Naive thymus-derived CD8-positive, alpha-beta T cell (primary cell): ENCODE measurements at regions not wholly inside any gene's neighbourhood (a gene's known extent, or its start where the extent isn't known, plus 50 kb on each side); places are given as distances from the start of the nearest gene placed in this dataset.

Experiments used
- ATAC-seq, 2 donors: fragments of 150-1000 bp; cut with Tn5 transposase in 1 of 2; sonication (Bioruptor Pico), chemical (Tn5 transposase) in 1 of 2; 1 replicate in 1 of 2; 2 replicates in 1 of 2; pipeline ENCODE4 v1.10.0; 2021; ENCODE audit warnings: mild to moderate bottlenecking in 2 of 2, moderate library complexity in 2 of 2
- POLR2A ChIA-PET: fragments of 350-600 bp; sonication (Branson Sonifier 250); formaldehyde crosslinking; loops from one replicate; lab custom pipeline; 2021; ENCODE audit warnings: antibody characterized with exemption; lab: Charles Lee
- DNase-seq, 10 donors: peaks; one replicate each; pipeline versions ENCODE4 v3.0.0 to v3.0.0-alpha.2; 2020 to 2022
- H3K27ac Mint-ChIP-seq, 10 donors: one replicate each; pipeline ENCODE4 v1.8.0; 2020 to 2022; ENCODE audit warnings: mild to moderate bottlenecking in 10 of 10, mixed read lengths in 10 of 10, moderate library complexity in 4 of 10, inconsistent platforms in 1 of 10
- H3K27me3 Mint-ChIP-seq, 5 donors: one replicate each; pipeline ENCODE4 v1.8.0; 2021 to 2022; ENCODE audit warnings: mixed read lengths in 5 of 5
- H3K36me3 Mint-ChIP-seq, 3 donors: one replicate each; pipeline ENCODE4 v1.8.0; 2020 to 2022; ENCODE audit warnings: mixed read lengths in 3 of 3, mild to moderate bottlenecking in 2 of 3, inconsistent platforms in 1 of 3
- H3K4me1 Mint-ChIP-seq, 4 donors: one replicate each; pipeline ENCODE4 v1.8.0; 2021 to 2022; ENCODE audit warnings: mixed read lengths in 4 of 4
- H3K4me3 Mint-ChIP-seq, 10 donors: one replicate each; pipeline ENCODE4 v1.8.0; 2020 to 2022; ENCODE audit warnings: mild to moderate bottlenecking in 10 of 10, mixed read lengths in 10 of 10, moderate library complexity in 6 of 10, inconsistent platforms in 1 of 10
- H3K9me3 Mint-ChIP-seq, 9 donors: one replicate each; pipeline ENCODE4 v1.8.0; 2020 to 2022; ENCODE audit warnings: mixed read lengths in 9 of 9, mild to moderate bottlenecking in 3 of 9, inconsistent platforms in 1 of 9, moderate library complexity in 1 of 9

DNA sequence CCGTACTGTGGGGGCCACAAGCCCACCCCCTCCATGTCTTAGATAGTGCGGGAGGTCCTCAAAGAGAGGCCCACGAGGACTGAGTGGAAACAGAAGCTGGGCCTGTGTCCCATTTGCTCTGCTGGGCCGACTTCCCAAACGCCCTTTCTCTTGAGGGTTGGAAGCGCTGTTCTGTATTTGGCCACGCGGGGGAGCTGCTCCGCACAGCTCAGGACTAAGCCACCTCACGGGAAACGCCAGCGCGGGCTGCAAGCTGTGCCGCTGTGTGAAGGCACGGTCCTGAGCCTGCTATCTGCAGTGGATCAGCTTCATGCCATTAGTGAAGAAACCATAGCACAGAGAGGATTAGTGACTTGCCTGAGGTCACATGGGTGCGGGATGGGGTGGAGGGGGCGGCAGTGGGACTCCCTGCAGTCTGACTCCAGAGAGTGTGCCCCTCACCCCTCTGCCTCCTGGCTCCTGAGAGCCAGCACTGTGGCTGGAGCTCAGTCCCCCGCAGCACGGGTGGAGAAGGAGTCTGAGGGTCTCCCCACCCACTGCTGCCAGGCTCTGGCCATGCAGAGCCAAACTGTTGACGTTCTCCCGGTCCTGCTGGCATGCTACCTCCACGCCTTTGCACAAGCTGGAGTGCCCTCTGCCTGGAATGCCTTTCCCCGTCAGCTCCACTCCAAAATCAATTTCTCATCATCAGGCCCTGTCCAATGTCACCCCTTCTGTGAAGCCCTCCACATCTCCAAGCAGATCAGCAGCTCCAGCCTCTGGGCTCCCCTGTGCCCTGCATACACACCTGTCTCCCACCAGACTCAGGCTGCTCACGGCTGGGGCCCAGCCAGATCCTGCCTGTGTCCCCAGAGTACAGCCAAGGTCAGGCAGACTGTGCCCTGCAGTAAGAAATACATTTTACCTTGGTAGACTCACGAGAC, 51.5 kb upstream of the LRRC32 start:
- H3K9me3 Mint-ChIP-seq, result no peaks in the 10 kb centered on the region
- POLR2A ChIA-PET, result no interaction called here
- H3K4me3 Mint-ChIP-seq, result peak overlapping the region in 5 of 10 donors; percentile 5 to 72 (median 28)
- DNase-seq (peak; percentile 35 to 83 (median 62)), ATAC-seq (peak; percentile 95 to 99)
- H3K4me1 Mint-ChIP-seq, result peaks cover 6 to 8% (median 8%) of the 10 kb centered on the region in 4 donors
- H3K36me3 Mint-ChIP-seq, result no peaks in the 10 kb centered on the region
- peak overlapping the region in 2 of 10 donors; percentile 18 to 39 for H3K27ac Mint-ChIP-seq
- H3K27me3 Mint-ChIP-seq, result peaks cover 5 to 26% (median 20%) of the 10 kb centered on the region in 5 donors

DNA sequence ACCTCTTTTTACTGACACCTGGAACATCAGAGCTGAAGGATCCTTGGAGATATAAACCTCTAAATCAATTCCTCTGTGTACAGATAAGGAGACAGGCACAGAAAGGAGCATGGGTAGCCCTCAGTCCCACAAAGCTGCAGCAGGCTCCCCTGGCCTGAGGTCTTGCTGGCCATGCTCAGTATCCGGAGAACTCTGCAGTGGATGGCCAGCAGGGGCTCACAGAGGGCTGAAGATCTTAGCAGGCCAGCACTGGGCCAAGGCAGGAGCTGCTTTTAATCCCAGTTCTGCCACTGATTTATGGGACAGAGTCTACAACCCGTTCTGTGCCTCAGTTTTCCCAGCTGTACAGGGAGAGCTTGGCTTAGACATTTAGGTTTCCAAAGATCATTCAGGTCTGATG, 52.6 kb upstream of the LRRC32 start:
- no peak for ATAC-seq
- POLR2A ChIA-PET, result no interaction called here
- no peak for DNase-seq
- Mint-ChIP-seq H3K36me3 (no peaks in the 10 kb centered on the region), H3K9me3 (no peaks in the 10 kb centered on the region), H3K4me3 (no peak overlapping the region), H3K27me3 (peaks cover 5 to 28% (median 20%) of the 10 kb centered on the region in 5 donors), H3K4me1 (peaks cover 6 to 8% (median 8%) of the 10 kb centered on the region in 4 donors), H3K27ac (peak overlapping the region in 1 of 10 donors; percentile 39)

GRCh38 chr11:76723548-76723947, 53.0 kb upstream of the LRRC32 start:
- no peaks in the 10 kb centered on the region for H3K9me3 Mint-ChIP-seq
- peaks cover 5 to 28% (median 20%) of the 10 kb centered on the region in 5 donors for H3K27me3 Mint-ChIP-seq
- POLR2A ChIA-PET, result no interaction called here
- ATAC-seq (no peak), DNase-seq (no peak)
- H3K4me1 Mint-ChIP-seq, result peaks cover 6 to 8% (median 8%) of the 10 kb centered on the region in 4 donors
- no peaks in the 10 kb centered on the region for H3K36me3 Mint-ChIP-seq
- H3K27ac Mint-ChIP-seq, result no peak overlapping the region
- no peak overlapping the region for H3K4me3 Mint-ChIP-seq

DNA sequence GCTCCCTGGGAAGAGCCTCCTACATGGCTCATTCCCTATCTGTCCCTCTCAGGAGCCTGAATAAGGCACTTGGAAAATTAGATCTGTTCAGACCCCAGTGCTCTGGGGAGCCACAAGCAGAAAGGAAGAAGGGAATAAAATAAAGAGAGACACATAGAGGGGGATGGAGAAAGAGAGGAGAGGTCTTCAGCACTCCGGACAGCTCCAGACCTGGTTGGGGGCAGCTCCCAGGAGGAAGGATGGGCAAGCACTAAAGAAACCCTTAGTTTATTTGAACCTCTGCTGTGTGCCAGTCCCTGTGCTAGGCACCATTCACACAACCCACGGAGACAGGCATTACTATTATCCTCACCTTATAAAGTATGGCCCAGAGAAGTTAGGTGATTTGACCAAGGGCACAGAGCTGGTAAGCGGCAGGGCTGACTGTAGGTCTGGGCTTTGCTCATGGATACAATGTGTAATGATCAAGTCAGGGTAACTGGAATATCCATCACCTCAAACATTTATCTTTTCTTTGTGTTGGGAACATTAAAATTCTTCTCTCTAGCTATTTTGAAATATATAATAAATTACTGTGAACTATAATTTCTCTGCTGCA, 53.7 kb upstream of the LRRC32 start:
- H3K4me3 Mint-ChIP-seq, result no peak overlapping the region
- no peak for ATAC-seq
- H3K36me3 Mint-ChIP-seq, result no peaks in the 10 kb centered on the region
- H3K9me3 Mint-ChIP-seq, result no peaks in the 10 kb centered on the region
- no peak overlapping the region for H3K27ac Mint-ChIP-seq
- DNase-seq, result no peak
- peaks cover 5 to 28% (median 21%) of the 10 kb centered on the region in 5 donors for H3K27me3 Mint-ChIP-seq
- POLR2A ChIA-PET, result no interaction called here
- peaks cover 6 to 8% (median 8%) of the 10 kb centered on the region in 4 donors for H3K4me1 Mint-ChIP-seq

GRCh38 chr11:76728227-76728626, 54.9 kb upstream of the TSKU start:
- Mint-ChIP-seq H3K9me3 (no peaks in the 10 kb centered on the region), H3K4me1 (no peaks in the 10 kb centered on the region), H3K27ac (no peak overlapping the region), H3K27me3 (peaks cover 0 to 21% (median 14%) of the 10 kb centered on the region in 5 donors), H3K4me3 (no peak overlapping the region), H3K36me3 (no peaks in the 10 kb centered on the region)
- no peak for ATAC-seq
- POLR2A ChIA-PET, result no interaction called here
- DNase-seq, result no peak

GRCh38 chr11:76728778-76729177, 54.4 kb upstream of the TSKU start:
- no peaks in the 10 kb centered on the region for H3K4me1 Mint-ChIP-seq
- H3K27me3 Mint-ChIP-seq, result peaks cover 0 to 19% (median 14%) of the 10 kb centered on the region in 5 donors
- H3K27ac Mint-ChIP-seq, result no peak overlapping the region
- POLR2A ChIA-PET, result no interaction called here
- H3K4me3 Mint-ChIP-seq, result no peak overlapping the region
- H3K9me3 Mint-ChIP-seq, result no peaks in the 10 kb centered on the region
- DNase-seq, result no peak
- ATAC-seq, result no peak
- H3K36me3 Mint-ChIP-seq, result no peaks in the 10 kb centered on the region

DNA sequence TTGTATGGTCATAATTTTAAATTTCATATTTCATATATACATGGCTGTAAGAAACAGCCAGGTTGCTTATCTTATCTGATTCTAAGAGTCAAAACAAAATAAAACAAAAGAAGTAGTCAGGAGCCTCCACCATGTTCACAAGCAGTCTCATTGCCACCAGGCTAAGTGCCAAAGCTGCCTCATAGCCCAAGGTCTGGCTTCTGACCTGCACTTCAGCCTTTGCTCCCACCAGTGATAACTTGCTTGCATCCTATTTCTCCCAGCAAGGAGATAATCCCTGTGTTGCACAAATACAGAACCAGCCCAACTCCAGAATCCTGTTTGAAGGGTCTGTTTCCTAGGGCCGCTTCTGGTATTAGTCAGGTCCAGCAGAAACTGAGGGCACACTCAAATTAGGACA, 53.9 kb upstream of the TSKU start:
- peaks cover 0 to 15% (median 14%) of the 10 kb centered on the region in 5 donors for H3K27me3 Mint-ChIP-seq
- no peak for DNase-seq
- H3K36me3 Mint-ChIP-seq, result no peaks in the 10 kb centered on the region
- H3K27ac Mint-ChIP-seq, result no peak overlapping the region
- no peak for ATAC-seq
- POLR2A ChIA-PET, result no interaction called here
- no peak overlapping the region for H3K4me3 Mint-ChIP-seq
- no peaks in the 10 kb centered on the region for H3K9me3 Mint-ChIP-seq
- H3K4me1 Mint-ChIP-seq, result no peaks in the 10 kb centered on the region

DNA sequence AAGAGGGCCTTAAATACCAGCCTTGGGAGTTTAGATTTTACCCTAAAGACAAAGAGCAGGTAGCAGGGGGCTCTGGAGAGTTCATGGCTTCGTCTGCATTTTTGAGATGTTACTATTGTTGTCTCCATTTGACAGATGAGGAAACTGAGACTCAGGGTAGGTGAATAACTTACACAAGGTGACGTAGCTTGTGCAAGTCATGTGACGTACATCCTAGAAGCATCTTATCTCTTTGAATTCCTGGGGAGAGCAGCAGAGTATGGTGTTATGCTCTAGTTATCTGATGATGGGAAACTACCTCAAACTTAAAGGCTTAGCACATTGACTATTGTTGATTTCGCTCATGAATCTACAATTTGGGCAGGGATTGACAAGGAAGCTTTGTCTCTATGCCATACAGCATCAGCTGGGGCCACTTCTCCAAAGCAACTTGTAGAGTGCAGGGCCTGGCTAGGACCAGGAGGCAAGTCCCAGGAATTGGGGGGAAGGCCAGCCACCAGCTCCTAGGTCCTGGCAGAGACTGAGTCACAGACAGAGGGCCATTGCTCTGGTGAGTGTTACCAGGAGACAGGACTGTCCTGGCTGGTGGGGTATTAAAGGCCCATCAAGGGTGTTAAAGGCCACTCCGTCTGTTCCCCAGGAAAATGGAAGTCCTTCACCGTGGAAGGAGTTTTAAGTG, 52.1 kb upstream of the TSKU start:
- no peaks in the 10 kb centered on the region for H3K36me3 Mint-ChIP-seq
- DNase-seq (no peak), ATAC-seq (no peak)
- no peaks in the 10 kb centered on the region for H3K4me1 Mint-ChIP-seq
- H3K27ac Mint-ChIP-seq, result no peak overlapping the region
- POLR2A ChIA-PET, result no interaction called here
- H3K27me3 Mint-ChIP-seq, result peaks cover 0 to 11% (median 6%) of the 10 kb centered on the region in 5 donors
- H3K4me3 Mint-ChIP-seq, result no peak overlapping the region
- no peaks in the 10 kb centered on the region for H3K9me3 Mint-ChIP-seq

- DNase-seq, result no peak
- no peak overlapping the region for H3K27ac Mint-ChIP-seq
- no peak for ATAC-seq
- POLR2A ChIA-PET, result no interaction called here
- H3K4me1 Mint-ChIP-seq, result no peaks in the 10 kb centered on the region
- H3K27me3 Mint-ChIP-seq, result peaks cover 0 to 8% (median 0%) of the 10 kb centered on the region in 5 donors
- H3K36me3 Mint-ChIP-seq, result no peaks in the 10 kb centered on the region
- H3K9me3 Mint-ChIP-seq, result no peaks in the 10 kb centered on the region
- H3K4me3 Mint-ChIP-seq, result no peak overlapping the region
These were observed 50.5 kb upstream of the TSKU start for GRCh38 chr11:76732643-76733042.
